ENCODE measurements at regions not wholly inside any gene's neighbourhood (a gene's known extent, or its start where the extent isn't known, plus 50 kb on each side); places are given as distances from the start of the nearest gene placed in this dataset.
"Not testable (repeated sequence)": the region's sequence is repeated elsewhere in the genome, so short reads cannot be mapped to it uniquely, and the experiment has no call there.

GRCh38 chr6:155628306-155628705 is 172.7 kb upstream of the NOX3 start:
- no peak for ATAC-seq (ENCODE audit: low FRiP score in 2 of 2)
- no peaks in the 10 kb centered on the region for H3K4me1 ChIP-seq

GRCh38 chr6:155627722-155628212 is 172.1 kb upstream of the NOX3 start:
- H3K4me1 ChIP-seq; H3K4me3 ChIP-seq; H3K27ac ChIP-seq; ATAC-seq (ENCODE audit: low FRiP score in 2 of 2); H3K36me3 ChIP-seq; H3K27me3 ChIP-seq; DNase-seq; H3K9me3 ChIP-seq: not testable (repeated sequence)
- WGBS, 2 donors, result 62 to 70% methylated on average over 2 to 4 of the region's 4 CpGs

More at GRCh38 chr6:155628306-155628705, 172.7 kb upstream of the NOX3 start:
- H3K27me3 ChIP-seq, result no peaks in the 10 kb centered on the region
- DNase-seq, result no peak
- H3K4me3 ChIP-seq, result no peak overlapping the region
- H3K36me3 ChIP-seq, result no peaks in the 10 kb centered on the region
- no peak for TF ChIP-seq POLR2AphosphoS5 (IDR thresholded peaks at IDR 0.05)
- TF ChIP-seq EP300 (IDR thresholded peaks at IDR 0.05), result no peak
- no peak for TF ChIP-seq CTCF (IDR thresholded peaks at IDR 0.05)
- no peak for TF ChIP-seq POLR2A (IDR thresholded peaks at IDR 0.05)
- H3K27ac ChIP-seq, result no peak overlapping the region
- 86 to 87% methylated on average over 7 of the region's 7 CpGs for WGBS, 2 donors
- H3K9me3 ChIP-seq, result no peaks in the 10 kb centered on the region

DNA sequence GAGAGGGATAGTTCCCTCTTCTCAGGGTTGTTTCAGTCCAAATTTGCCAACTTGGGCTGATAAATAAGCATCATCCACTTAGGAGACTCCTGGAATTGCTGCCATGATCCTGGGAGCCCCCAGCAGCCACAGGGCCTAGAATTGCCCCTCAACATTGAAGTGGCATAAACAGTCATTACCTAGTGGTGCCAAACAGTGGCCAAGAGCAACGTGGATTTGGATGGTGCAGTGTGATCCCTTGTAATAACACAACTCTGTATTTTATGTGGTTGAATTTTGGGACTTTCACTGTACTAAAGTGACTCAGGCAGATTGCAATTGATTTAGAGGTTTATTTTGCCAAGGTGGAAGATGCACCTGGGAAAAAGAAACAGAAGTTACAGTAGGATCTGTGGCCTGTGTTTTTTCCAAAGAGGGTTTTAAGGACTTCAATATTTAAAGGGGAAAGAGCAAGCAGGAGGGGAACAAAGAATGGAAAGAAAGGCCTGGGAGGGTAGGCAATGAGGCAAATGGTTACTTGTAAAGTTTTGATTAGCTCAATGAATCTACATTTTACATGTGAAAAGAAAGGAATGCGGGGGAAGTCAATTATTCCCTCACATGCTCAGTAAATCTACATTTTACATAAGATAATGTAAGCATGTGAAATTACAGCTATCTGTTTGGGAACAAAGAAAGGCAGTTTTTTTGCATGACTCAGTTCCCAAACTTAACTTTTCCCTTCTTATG is 168.0 kb upstream of the NOX3 start:
- Histone ChIP-seq H3K27me3 (no peaks in the 10 kb centered on the region), H3K4me1 (no peaks in the 10 kb centered on the region), H3K9me3 (no peaks in the 10 kb centered on the region), H3K4me3 (no peak overlapping the region), H3K27ac (no peak overlapping the region), H3K36me3 (no peaks in the 10 kb centered on the region)
- TF ChIP-seq POLR2A (IDR thresholded peaks at IDR 0.05) (no peak), EP300 (IDR thresholded peaks at IDR 0.05) (no peak), POLR2AphosphoS5 (IDR thresholded peaks at IDR 0.05) (no peak), CTCF (IDR thresholded peaks at IDR 0.05) (no peak)
- DNase-seq (no peak), ATAC-seq (ENCODE audit: low FRiP score in 2 of 2) (no peak)
- 69 to 82% methylated on average over 2 of the region's 2 CpGs for WGBS, 2 donors

GRCh38 chr6:155614606-155615005 is 159.0 kb upstream of the NOX3 start:
- Histone ChIP-seq H3K9me3 (peaks cover 0 to 37% (median 14%) of the 10 kb centered on the region in 4 donors), H3K27ac (no peak overlapping the region), H3K36me3 (no peaks in the 10 kb centered on the region), H3K4me1 (no peaks in the 10 kb centered on the region), H3K4me3 (no peak overlapping the region), H3K27me3 (no peaks in the 10 kb centered on the region)
- no peak for TF ChIP-seq CTCF (IDR thresholded peaks at IDR 0.05)
- no peak for TF ChIP-seq POLR2AphosphoS5 (IDR thresholded peaks at IDR 0.05)
- TF ChIP-seq EP300 (IDR thresholded peaks at IDR 0.05), result no peak
- no peak for TF ChIP-seq POLR2A (IDR thresholded peaks at IDR 0.05)
- WGBS, 2 donors, result 73 to 84% methylated on average over 4 of the region's 4 CpGs
- DNase-seq (no peak), ATAC-seq (ENCODE audit: low FRiP score in 2 of 2) (no peak)

GRCh38 chr6:155611742-155612141 is 156.1 kb upstream of the NOX3 start:
- H3K27me3 ChIP-seq, result no peaks in the 10 kb centered on the region
- H3K27ac ChIP-seq, result no peak overlapping the region
- H3K4me3 ChIP-seq, result no peak overlapping the region
- DNase-seq (no peak), ATAC-seq (ENCODE audit: low FRiP score in 2 of 2) (no peak)
- no peaks in the 10 kb centered on the region for H3K36me3 ChIP-seq
- H3K4me1 ChIP-seq, result no peaks in the 10 kb centered on the region
- 79 to 85% methylated on average over 1 of the region's 1 CpG for WGBS, 2 donors
- H3K9me3 ChIP-seq, result peaks cover 0 to 37% (median 14%) of the 10 kb centered on the region in 4 donors
- TF ChIP-seq POLR2A (IDR thresholded peaks at IDR 0.05) (no peak), EP300 (IDR thresholded peaks at IDR 0.05) (no peak), CTCF (IDR thresholded peaks at IDR 0.05) (no peak), POLR2AphosphoS5 (IDR thresholded peaks at IDR 0.05) (no peak)

Data from upper lobe of left lung (tissue), 6 donors.